ENCODE measurements at regions not wholly inside any gene's neighbourhood (a gene's known extent, or its start where the extent isn't known, plus 50 kb on each side); places are given as distances from the start of the nearest gene placed in this dataset.

GRCh38 chr22:47446821-47447810 lies 684.7 kb downstream of the TBC1D22A start:
- H3K9me3 Mint-ChIP-seq, result peaks cover 79% of the 10 kb centered on the region
- no peak for DNase-seq
- H3K27me3 Mint-ChIP-seq (ENCODE audit: insufficient read depth), result peaks cover 3% of the 10 kb centered on the region
- peaks cover 8% of the 10 kb centered on the region; the same call in 1 of the 2 replicates for H3K36me3 Mint-ChIP-seq (ENCODE audit: low read depth)
- no peak overlapping the region for H3K4me3 Mint-ChIP-seq
- no peak overlapping the region for H3K27ac Mint-ChIP-seq
- no peaks in the 10 kb centered on the region for H3K4me1 Mint-ChIP-seq (ENCODE audit: low read depth)
- TF ChIP-seq CTCF (IDR thresholded peaks at IDR 0.05), result no peak

DNA sequence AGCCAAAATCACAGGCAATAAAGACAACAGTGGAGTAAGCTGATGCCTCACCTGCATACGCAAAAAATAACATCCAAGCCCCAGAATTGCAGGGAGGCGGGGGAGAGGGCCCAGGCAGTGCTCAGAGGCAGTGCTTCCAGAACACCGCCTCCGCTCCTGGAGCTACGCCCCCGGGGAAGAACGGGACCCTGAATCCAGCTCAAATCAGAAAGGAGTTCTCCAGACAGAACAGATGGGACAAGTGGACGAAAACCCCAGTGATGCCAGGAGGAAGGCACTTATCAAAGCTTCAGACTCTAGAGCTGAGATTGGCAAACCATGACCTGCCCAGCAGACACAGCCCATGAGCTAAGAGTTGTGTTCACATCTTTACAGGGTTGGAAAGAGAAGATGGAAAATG lies 683.9 kb downstream of the TBC1D22A start:
- DNase-seq, result no peak

DNA sequence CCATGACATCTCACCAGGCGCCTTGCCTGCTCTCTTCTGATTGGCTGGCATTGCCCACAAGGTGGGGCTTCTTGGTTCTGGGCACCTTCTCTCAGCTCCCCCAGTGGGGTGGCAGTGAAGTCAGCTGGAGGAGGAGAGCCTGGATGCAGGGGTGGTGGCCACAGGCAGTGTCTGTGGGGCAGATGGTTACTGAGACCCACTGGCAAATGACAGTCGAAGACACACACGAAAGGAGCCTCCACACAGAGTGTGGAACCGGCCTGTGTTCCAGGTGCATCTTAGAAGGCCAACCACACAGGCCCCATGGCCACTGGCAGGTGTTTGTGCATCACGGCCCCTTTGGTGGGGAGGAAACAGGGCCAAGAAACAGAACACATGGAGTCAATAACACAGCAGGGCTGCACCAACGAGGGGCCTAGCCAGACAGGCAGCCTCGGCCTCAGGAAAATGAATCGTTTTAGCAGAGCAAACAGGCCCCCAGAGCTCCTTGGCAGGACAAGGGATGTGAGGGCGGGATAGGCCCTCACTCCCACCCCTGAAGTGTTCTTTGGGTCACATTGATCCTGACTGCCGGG lies 683.4 kb downstream of the TBC1D22A start:
- Mint-ChIP-seq H3K36me3 (ENCODE audit: low read depth) (peaks cover 8% of the 10 kb centered on the region; the same call in 1 of the 2 replicates), H3K4me3 (no peak overlapping the region), H3K27me3 (ENCODE audit: insufficient read depth) (peaks cover 3% of the 10 kb centered on the region), H3K4me1 (ENCODE audit: low read depth) (no peaks in the 10 kb centered on the region), H3K9me3 (peaks cover 72% of the 10 kb centered on the region), H3K27ac (no peak overlapping the region)
- TF ChIP-seq CTCF (IDR thresholded peaks at IDR 0.05), result no peak
- no peak for DNase-seq

More for the DNA sequence above, 683.9 kb downstream of the TBC1D22A start:
- Mint-ChIP-seq H3K27me3 (ENCODE audit: insufficient read depth) (peaks cover 3% of the 10 kb centered on the region), H3K4me3 (no peak overlapping the region), H3K27ac (no peak overlapping the region), H3K4me1 (ENCODE audit: low read depth) (no peaks in the 10 kb centered on the region), H3K36me3 (ENCODE audit: low read depth) (peaks cover 8% of the 10 kb centered on the region; the same call in 1 of the 2 replicates), H3K9me3 (peaks cover 73% of the 10 kb centered on the region)
- no peak for TF ChIP-seq CTCF (IDR thresholded peaks at IDR 0.05)

DNA sequence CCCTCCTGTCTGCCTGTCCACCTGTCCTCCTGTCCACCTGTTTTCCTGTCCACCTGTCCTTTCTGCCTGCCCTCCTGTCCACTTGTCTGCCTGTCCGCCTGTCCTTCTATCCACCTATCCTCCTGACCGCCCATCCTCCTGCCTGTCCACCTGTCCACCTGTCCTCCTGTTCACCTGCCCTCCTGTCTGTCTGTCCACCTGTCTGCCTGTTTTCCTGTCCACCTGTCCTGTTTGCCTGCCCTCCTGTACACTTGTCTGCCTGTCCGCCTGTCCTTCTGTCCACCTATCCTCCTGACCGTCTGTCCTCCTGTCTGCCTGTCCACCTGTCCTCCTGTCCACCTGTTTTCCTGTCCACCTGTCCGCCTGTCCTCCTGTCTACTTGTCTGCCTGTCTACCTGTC lies 682.8 kb downstream of the TBC1D22A start:
- H3K27me3 Mint-ChIP-seq (ENCODE audit: insufficient read depth), result peaks cover 3% of the 10 kb centered on the region
- no peaks in the 10 kb centered on the region for H3K4me1 Mint-ChIP-seq (ENCODE audit: low read depth)
- H3K9me3 Mint-ChIP-seq, result peaks cover 66% of the 10 kb centered on the region
- DNase-seq, result no peak
- no peak for TF ChIP-seq CTCF (IDR thresholded peaks at IDR 0.05)
- H3K27ac Mint-ChIP-seq, result no peak overlapping the region
- peaks cover 8% of the 10 kb centered on the region; the same call in 1 of the 2 replicates for H3K36me3 Mint-ChIP-seq (ENCODE audit: low read depth)
- no peak overlapping the region for H3K4me3 Mint-ChIP-seq

DNA sequence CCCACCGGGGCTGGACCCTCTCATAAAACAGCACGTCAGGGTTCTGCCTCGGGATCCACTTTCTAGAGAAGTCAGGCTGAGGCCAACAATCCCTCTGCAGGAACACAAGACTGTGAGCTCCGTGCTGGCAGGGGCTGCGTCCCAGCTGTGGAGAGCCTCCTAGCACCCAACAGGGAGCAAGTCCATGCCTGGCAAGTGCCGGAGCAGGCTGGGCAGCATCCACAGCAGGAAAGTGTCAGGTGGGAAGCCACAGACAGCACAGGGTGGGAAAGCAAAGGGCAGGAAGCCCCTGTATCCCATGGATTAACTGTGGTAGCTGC lies 682.3 kb downstream of the TBC1D22A start:
- peaks cover 66% of the 10 kb centered on the region for H3K9me3 Mint-ChIP-seq
- no peaks in the 10 kb centered on the region for H3K4me1 Mint-ChIP-seq (ENCODE audit: low read depth)
- H3K27me3 Mint-ChIP-seq (ENCODE audit: insufficient read depth), result peaks cover 3% of the 10 kb centered on the region
- no peak for DNase-seq
- peaks cover 8% of the 10 kb centered on the region; the same call in 1 of the 2 replicates for H3K36me3 Mint-ChIP-seq (ENCODE audit: low read depth)
- no peak overlapping the region for H3K4me3 Mint-ChIP-seq
- TF ChIP-seq CTCF (IDR thresholded peaks at IDR 0.05), result no peak
- H3K27ac Mint-ChIP-seq, result no peak overlapping the region
